WTC11 (cell line): ENCODE measurements at regions not wholly inside any gene's neighbourhood (a gene's known extent, or its start where the extent isn't known, plus 50 kb on each side); places are given as distances from the start of the nearest gene placed in this dataset.

Experiments
- ATAC-seq: fragments of 200-7000 bp; cut with Tn5 transposase; 2 replicates; pipeline ENCODE4 v1.10.0; 2021; ENCODE audit warnings: mild to moderate bottlenecking, moderate library complexity
- CTCF ChIA-PET: fragments of 300-600 bp; sonication (Branson Sonifier 250); formaldehyde crosslinking; loops from one replicate; lab custom pipeline; 2021; ENCODE audit warnings: antibody characterized with exemption; lab: Charles Lee
- POLR2A ChIA-PET: fragments of 350-600 bp; sonication (Branson Sonifier 250); formaldehyde crosslinking; loops from one replicate; lab custom pipeline; 2021; ENCODE audit warnings: antibody characterized with exemption; lab: Charles Lee
- DNase-seq: peaks from one replicate; pipeline ENCODE4 v3.0.0; 2021; ENCODE audit warnings: low spot score
- H3K27ac Mint-ChIP-seq: 2 replicates; pipeline ENCODE4 v1.8.0; 2021; ENCODE audit warnings: mixed read lengths
- H3K27me3 Mint-ChIP-seq: 2 replicates; pipeline ENCODE4 v1.8.0; 2021; ENCODE audit warnings: low read depth, mild to moderate bottlenecking, moderate library complexity, mixed read lengths
- H3K36me3 Mint-ChIP-seq: 2 replicates; pipeline ENCODE4 v1.8.0; 2021; ENCODE audit warnings: mixed read lengths
- H3K4me1 Mint-ChIP-seq: 2 replicates; pipeline ENCODE4 v1.8.0; 2022; ENCODE audit warnings: mixed read lengths
- H3K4me3 Mint-ChIP-seq: 2 replicates; pipeline ENCODE4 v1.8.0; 2021; ENCODE audit warnings: mild to moderate bottlenecking, moderate library complexity, mixed read lengths
- H3K9me3 Mint-ChIP-seq: 2 replicates; pipeline ENCODE4 v1.8.0; 2021; ENCODE audit warnings: mixed read lengths
- ARID4B ChIP-seq: sonication (generic); formaldehyde crosslinking; IDR thresholded peaks from 2 replicates; pipeline ENCODE4 v1.8.0; 2023; ENCODE audit warnings: missing genetic modification reagents, mild to moderate bottlenecking, borderline replicate concordance
- CBFB ChIP-seq: sonication (generic); formaldehyde crosslinking; IDR thresholded peaks from 2 replicates; pipeline ENCODE4 v1.8.1; 2022; ENCODE audit warnings: mild to moderate bottlenecking, low read depth, missing genetic modification reagents
- CREB1 ChIP-seq: sonication (generic); formaldehyde crosslinking; IDR thresholded peaks from 2 replicates; pipeline ENCODE4 v1.8.0; 2023; ENCODE audit warnings: mild to moderate bottlenecking, missing genetic modification reagents
- ELF4 ChIP-seq: sonication (generic); formaldehyde crosslinking; IDR thresholded peaks from 2 replicates; pipeline ENCODE4 v1.8.1; 2022; ENCODE audit warnings: low read depth, mild to moderate bottlenecking, moderate library complexity, missing genetic modification reagents
- EMX1 ChIP-seq: fragments of 250-450 bp; sonication (Bioruptor Pico); IDR thresholded peaks from 2 replicates; pipeline ENCODE4 v1.8.0; 2021; ENCODE audit warnings: mild to moderate bottlenecking
- GTF2I ChIP-seq: fragments of 250-450 bp; sonication (Bioruptor Pico); conservative IDR thresholded peaks from 2 replicates; pipeline ENCODE4 v1.4.0; 2021; ENCODE audit warnings: mild to moderate bottlenecking
- NR1H2 ChIP-seq: sonication (generic); formaldehyde crosslinking; IDR thresholded peaks from 2 replicates; pipeline ENCODE4 v1.9.0; 2021; ENCODE audit warnings: mild to moderate bottlenecking, moderate library complexity, missing genetic modification reagents
- PRDM15 ChIP-seq: sonication (generic); formaldehyde crosslinking; IDR thresholded peaks from 2 replicates; pipeline ENCODE4 v1.8.0; 2022; ENCODE audit warnings: missing genetic modification reagents
- SMAD4 ChIP-seq: sonication (generic); formaldehyde crosslinking; IDR thresholded peaks from 2 replicates; pipeline ENCODE4 v1.8.0; 2022; ENCODE audit warnings: mild to moderate bottlenecking, missing genetic modification reagents
- SOX15 ChIP-seq: fragments of 250-450 bp; sonication (Bioruptor Pico); IDR thresholded peaks from 2 replicates; pipeline ENCODE4 v1.9.0; 2021; ENCODE audit warnings: mild to moderate bottlenecking
- SP1 ChIP-seq: sonication (generic); formaldehyde crosslinking; conservative IDR thresholded peaks from 2 replicates; pipeline ENCODE4 v1.8.1; 2022; ENCODE audit warnings: missing genetic modification reagents
- TEAD1 ChIP-seq: sonication (generic); formaldehyde crosslinking; IDR thresholded peaks from 2 replicates; pipeline ENCODE4 v1.8.0; 2022; ENCODE audit warnings: mild to moderate bottlenecking, missing genetic modification reagents
- TP53 ChIP-seq: sonication (generic); formaldehyde crosslinking; IDR thresholded peaks from 2 replicates; pipeline ENCODE4 v1.8.1; 2023; ENCODE audit warnings: mild to moderate bottlenecking, missing genetic modification reagents
- USF1 ChIP-seq: sonication (generic); formaldehyde crosslinking; IDR thresholded peaks from 2 replicates; pipeline ENCODE4 v1.8.0; 2022; ENCODE audit warnings: mild to moderate bottlenecking, missing genetic modification reagents
- ZBTB21 ChIP-seq: sonication (generic); formaldehyde crosslinking; IDR thresholded peaks from 2 replicates; pipeline ENCODE4 v1.8.1; 2023; ENCODE audit warnings: mild to moderate bottlenecking, missing genetic modification reagents, borderline replicate concordance
- ZNF121 ChIP-seq: sonication (generic); formaldehyde crosslinking; IDR thresholded peaks from 2 replicates; pipeline ENCODE4 v1.8.0; 2023; ENCODE audit warnings: missing genetic modification reagents
- ZNF219 ChIP-seq: sonication (generic); formaldehyde crosslinking; IDR thresholded peaks from 2 replicates; pipeline ENCODE4 v1.8.0; 2023; ENCODE audit warnings: missing genetic modification reagents, mild to moderate bottlenecking, borderline replicate concordance
- ZNF532 ChIP-seq: fragments of 250-450 bp; sonication (Bioruptor Pico); IDR thresholded peaks from 2 replicates; pipeline ENCODE4 v1.9.0; 2021; ENCODE audit warnings: mild to moderate bottlenecking, borderline replicate concordance

- H3K4me1 Mint-ChIP-seq: peaks cover 31% of the 10 kb centered on the region
- DNase-seq (peak; percentile 13), ATAC-seq (peak; percentile 95)
- peaks cover 17% of the 10 kb centered on the region for H3K36me3 Mint-ChIP-seq
- peaks cover 16% of the 10 kb centered on the region for H3K9me3 Mint-ChIP-seq
- H3K27me3 Mint-ChIP-seq: no peaks in the 10 kb centered on the region
- ChIA-PET POLR2A (no interaction called here), CTCF (interaction anchor here (1.7 kb wide), 1 partner anchor 154 kb away, joined by 4 read pairs; no protein-coding TSS in a partner anchor)
- peak overlapping the region; percentile 20; the same call in 1 of the 2 replicates for H3K4me3 Mint-ChIP-seq
- peak overlapping the region; percentile 95 for H3K27ac Mint-ChIP-seq
- no peak for TF ChIP-seq USF1 (CRISPR knock-in tag)
- TF ChIP-seq PRDM15 (CRISPR knock-in tag): peak; percentile 45
- no peak for TF ChIP-seq ZNF219 (CRISPR knock-in tag)
- no peak for TF ChIP-seq TEAD1 (CRISPR knock-in tag)
These were observed 302.3 kb upstream of the NRIP1 start for GRCh38 chr21:15367061-15367626.

- Mint-ChIP-seq H3K9me3 (peaks cover 21% of the 10 kb centered on the region), H3K36me3 (peaks cover 21% of the 10 kb centered on the region), H3K4me1 (peaks cover 31% of the 10 kb centered on the region), H3K4me3 (no peak overlapping the region), H3K27me3 (no peaks in the 10 kb centered on the region), H3K27ac (no peak overlapping the region)
- ChIA-PET POLR2A (no interaction called here), CTCF (no interaction called here)
- no peak for ATAC-seq
- no peak for DNase-seq
- TF ChIP-seq ELF4 (no peak), NR1H2 (CRISPR knock-in tag) (no peak), ARID4B (CRISPR knock-in tag) (no peak), SP1 (no peak), CREB1 (CRISPR knock-in tag) (no peak), EMX1 (CRISPR knock-in tag) (no peak), SOX15 (CRISPR knock-in tag) (no peak), TP53 (CRISPR knock-in tag) (no peak), ZNF532 (CRISPR knock-in tag) (no peak), GTF2I (no peak), ZNF121 (CRISPR knock-in tag) (no peak), CBFB (no peak), ZBTB21 (CRISPR knock-in tag) (no peak), SMAD4 (CRISPR knock-in tag) (no peak)
These were observed 305.7 kb upstream of the NRIP1 start for GRCh38 chr21:15370462-15370975.
